ENCODE measurements at regions not wholly inside any gene's neighbourhood (a gene's known extent, or its start where the extent isn't known, plus 50 kb on each side); places are given as distances from the start of the nearest gene placed in this dataset.

GRCh38 chr3:164851905-164852304, 226.4 kb downstream of the SI start:
- TF ChIP-seq CTCF (IDR thresholded peaks at IDR 0.05): no peak
- no peak for TF ChIP-seq ZFX (IDR thresholded peaks at IDR 0.05; ENCODE audit: borderline replicate concordance)
